GM18909 (cell line): ENCODE measurements at regions not wholly inside any gene's neighbourhood (a gene's known extent, or its start where the extent isn't known, plus 50 kb on each side); places are given as distances from the start of the nearest gene placed in this dataset.
"Not testable (repeated sequence)": the region's sequence is repeated elsewhere in the genome, so short reads cannot be mapped to it uniquely, and the experiment has no call there.

Experiments
- ATAC-seq: cut with Tn5 transposase; IDR thresholded peaks from one replicate; pipeline ENCODE4 v1.9.1; 2021; ENCODE audit warnings: mild to moderate bottlenecking; ENCODE audit not compliant: unreplicated experiment, poor library complexity

DNA sequence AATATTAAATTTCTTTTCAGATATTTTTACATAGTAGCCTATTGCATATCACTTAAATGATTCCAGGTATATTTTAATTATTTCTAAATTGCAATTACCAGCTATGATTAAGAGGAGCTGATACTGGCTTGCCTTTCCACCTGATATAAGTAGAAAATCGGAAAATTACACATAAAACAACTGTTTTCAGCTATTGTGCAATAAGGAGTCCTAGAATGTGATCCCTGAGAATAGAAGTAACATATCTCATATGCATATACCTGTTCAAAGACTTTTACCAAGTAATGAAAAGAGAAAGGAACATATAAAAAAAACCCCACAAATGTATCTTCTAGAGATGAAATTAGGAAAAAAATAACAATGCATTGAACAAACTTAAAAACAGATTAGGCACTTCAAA, 1354.6 kb upstream of the PCDH9 start:
- ATAC-seq = no peak

DNA sequence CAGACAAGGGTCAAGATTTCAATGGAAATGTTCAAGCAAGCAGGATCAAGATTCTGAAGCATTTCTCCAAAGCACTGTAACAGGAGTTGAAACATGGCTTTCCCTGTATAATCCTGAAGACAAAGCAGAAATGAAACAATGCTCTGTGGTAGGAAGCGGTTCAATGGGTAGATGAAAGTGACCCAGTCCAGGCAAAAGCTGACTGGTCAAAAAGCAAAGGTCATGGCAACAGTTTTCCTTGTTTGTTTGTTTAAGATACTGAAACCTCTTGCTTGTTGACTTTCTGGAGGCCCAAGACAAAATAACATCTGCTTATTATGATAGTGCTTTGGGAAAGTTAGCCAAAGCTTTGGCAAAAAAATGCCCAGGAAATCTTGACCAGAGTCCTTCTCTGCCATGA, 1343.9 kb upstream of the PCDH9 start:
- ATAC-seq = no peak

DNA sequence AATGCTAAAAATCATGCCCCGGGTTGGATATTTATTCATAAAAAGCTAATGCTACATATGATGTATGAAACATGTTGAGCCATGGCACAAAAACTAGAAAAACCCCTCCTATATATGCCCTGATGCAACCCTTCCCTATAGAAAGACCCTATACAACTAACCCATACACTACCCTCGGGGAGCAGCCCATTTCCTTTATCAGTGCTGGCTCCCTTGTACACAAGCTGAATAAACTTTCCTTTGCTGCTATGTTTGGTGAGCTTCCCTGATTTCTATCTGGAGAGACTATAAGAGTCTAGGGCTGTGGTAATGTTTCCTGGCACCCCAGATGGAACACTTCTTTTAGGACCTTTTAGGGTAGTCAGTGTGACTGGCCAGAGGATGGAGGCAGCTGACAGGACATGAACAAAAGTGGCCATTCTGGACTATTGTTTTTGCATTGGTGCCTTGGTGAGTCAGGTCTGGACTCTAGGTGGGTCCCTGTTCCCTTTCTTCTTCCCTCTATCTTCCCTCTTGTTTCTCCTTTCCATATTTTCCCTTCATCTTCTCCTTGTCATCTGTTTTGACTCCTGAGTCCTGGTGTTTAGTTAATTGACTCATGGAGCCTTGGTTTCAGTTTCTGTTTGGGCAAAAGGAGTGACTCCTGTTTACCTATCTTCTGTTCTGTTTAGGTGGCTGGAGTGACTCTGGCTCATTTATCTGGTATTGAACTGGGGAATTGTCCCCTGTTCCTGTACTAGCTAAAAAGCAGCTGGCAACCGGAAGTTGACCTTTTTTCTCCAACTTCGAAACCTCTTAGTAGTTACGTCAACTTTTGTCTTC, 1321.8 kb upstream of the PCDH9 start:
- no peak for ATAC-seq

DNA sequence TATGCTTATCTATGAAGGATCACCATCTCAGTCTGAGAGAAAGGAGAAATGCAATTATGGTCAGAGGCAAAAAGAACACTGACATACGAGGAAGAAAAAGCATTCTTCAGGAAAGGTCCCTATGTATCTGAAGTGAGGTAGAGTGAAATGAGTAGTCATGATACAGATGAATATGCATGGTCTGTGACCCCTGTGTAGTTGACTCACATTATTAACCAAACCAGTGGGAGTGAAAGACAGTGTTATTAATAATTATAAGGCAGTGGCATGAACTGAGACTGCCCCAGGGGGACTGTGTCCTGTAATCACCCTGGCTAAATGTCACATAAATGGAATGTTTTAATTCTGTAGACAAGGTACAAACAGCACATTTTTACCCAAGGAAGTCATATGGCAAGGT, 1320.2 kb upstream of the PCDH9 start:
- ATAC-seq = no peak

DNA sequence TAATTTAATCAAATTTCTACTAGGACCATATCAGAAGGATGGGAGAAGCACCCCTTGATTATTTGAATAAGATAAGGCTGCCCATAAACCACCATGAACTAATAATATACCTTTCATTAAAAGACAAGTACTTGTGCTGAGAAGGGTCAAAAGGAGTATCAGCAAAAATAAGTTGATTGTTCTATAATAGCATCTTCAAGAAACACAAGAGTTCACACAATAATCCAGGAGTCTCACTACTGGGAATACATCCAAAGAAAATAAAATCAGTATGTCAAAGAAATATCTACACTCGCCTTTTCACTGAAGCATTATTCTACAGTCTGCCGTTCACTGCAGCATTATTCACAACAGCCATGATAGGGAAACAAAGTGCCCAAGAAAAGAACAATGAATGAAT, 1310.1 kb upstream of the PCDH9 start:
- no peak for ATAC-seq

DNA sequence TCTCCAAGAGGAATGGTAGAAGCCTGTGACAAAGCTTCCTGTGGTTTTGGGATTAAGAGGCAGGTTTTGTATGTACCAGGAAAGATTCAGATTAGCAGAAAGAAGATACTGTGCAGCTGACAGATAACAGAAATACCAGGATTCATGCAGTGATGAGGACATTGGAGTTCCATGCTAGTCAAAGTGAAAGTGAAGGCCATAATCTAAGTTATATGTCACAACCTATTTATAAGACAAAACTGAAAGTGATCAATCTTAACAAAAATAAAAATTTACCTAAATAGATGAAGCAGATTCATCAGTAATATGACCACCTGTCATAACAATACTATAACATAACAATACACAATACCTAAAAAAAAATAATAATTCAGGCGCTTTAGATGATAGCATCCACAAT, 1305.2 kb upstream of the PCDH9 start:
- no peak for ATAC-seq

DNA sequence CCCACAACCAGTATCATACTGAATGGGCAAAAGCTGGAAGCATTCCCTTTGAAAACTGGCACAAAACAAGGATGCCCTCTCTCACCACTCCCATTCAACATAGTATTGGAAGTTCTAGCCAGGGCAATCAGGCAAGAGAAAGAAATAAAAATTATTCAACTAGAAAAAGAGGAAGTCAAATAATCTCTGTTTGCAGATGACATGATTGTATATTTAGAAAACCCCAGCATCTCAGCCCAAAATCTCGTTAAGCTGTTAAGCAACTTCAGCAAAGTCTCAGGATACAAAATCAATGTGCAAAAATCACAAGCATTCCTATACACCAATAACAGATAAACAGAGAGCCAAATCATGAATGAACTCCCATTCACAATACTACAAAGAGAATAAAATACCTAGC, 1297.0 kb upstream of the PCDH9 start:
- ATAC-seq = not testable (repeated sequence)

DNA sequence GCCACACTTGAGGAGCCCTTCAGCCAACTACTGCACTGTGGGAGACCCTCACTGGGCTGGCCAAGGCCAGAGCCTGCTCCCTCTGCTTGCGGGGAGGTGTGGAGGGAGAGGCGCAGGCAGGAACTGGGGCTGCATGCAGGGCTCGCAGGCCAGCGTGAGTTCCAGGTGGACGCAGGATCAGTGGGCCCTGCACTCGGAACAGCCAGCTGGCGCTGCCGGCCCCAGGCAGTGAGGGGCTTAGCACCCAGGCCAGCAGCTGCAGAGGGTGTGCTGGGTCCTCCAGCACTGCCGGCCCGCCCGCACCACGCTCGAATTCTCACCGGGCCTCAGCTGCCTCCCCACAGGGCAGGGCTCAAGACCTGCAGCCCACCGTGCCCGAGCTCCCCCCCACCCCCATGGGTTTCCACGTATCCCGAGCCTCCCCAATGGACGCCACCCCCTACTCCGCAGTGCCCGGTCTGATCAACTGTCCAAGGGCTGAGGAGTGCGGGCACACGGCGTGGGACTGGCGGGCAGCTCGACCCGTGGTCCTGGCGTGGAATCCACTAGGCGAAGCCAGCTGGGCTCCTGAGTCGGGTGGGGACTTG, 1293.8 kb upstream of the PCDH9 start:
- no peak for ATAC-seq

DNA sequence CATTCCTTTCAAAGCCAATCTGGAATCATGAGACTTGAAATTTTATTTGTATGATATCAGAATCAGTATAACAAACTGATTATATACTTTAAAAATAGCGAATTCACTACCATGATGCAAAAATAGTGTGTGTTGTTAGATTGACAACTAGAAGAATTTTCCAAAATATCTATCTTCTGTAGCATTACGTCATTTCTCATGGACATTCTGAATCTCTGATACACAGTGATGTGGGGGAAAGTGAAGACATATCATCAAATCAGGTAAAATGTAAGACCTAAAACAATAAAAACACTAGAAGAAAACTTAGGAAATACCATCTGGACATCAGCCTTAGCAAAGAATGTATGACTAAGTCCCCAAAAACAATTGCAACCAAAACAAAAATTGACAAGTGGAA, 1292.0 kb upstream of the PCDH9 start:
- ATAC-seq = no peak

DNA sequence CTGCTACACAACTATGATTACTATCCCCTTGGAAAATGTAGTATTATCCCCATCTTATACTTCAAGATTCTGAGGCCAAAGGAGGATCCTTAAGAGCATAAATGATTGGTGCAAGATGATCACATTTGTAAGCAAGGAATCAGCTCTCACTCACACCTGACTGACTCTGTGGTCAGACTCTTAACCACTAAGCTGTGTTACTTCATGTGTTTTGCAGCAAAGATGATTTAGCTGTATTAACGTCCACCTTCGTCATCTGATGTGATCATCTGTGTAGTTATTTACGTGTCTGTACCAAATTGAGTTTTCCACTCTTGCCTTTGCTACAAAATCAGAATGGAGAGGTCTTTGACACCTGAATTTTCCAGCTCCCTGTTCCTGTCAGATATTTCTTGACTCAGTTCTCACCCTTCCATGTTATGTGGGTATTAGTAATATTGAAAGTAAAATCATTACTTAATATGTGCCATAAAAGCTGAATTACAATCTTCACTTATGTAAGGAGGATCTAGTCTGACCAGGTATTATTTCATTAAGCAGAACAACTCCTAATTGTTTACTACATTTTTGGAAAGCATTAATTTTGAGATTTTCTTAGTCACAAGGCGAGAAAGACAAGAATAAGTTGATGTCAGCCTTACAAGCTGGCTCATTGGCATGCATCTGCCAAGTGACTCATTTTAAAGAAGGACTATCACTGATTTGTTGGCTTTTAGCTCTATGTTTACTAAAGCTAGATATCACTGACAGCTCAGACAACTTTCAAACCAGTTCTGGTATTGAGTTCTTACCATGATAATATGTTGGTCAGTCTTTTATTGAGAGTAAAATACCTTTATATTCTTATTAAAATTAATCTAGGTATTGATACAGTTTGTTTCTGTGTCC, 1279.8 kb upstream of the PCDH9 start:
- ATAC-seq = no peak

DNA sequence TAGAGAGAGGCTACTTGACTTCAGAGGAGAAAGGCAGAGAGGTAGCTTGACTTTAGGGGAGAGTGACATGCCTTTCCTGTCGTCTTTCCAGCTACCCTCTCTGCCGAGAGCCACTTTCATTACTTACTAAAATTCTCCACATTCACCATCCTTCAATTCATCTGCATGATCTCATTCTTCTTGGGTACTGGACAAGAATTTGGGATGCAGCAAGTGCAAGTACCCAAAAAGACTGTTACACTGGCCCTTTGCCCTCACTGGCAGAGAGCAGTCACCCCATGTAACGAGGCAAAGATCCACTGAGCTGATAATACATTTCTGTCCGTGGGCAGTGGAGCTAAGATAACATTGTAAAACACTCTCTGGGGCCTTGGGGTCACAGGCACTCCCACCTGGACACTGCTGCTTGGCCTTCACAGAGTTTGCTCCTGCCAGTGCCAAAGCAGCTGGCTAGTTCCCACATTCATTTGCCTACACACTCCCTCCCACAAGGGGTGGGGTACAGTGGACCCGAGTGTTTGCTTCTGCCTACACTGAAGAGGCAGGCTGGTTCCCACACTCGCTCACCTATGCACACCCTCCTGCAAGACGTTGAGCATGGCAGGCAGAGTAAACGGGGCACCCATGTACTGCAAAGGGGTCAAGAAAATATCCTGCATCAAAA, 1276.9 kb upstream of the PCDH9 start:
- no peak for ATAC-seq

DNA sequence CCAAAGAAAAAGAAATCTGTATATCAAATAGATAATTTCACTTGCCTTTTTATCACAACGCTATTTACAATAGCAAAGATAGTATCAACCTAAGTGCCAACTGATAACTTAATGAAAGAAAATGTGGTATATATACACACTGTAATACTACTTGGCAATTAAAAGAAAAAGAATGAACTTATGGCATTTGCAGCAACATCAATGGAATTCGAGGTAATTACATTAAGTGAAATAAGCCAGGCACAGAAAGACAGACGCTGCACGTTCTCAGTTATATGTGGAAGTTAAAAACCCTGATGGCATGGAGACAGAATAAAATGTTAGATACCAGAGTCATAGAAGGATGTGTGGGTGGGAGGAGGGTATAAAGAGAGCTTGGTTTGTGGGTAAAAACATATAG, 1260.5 kb upstream of the PCDH9 start:
- no peak for ATAC-seq

DNA sequence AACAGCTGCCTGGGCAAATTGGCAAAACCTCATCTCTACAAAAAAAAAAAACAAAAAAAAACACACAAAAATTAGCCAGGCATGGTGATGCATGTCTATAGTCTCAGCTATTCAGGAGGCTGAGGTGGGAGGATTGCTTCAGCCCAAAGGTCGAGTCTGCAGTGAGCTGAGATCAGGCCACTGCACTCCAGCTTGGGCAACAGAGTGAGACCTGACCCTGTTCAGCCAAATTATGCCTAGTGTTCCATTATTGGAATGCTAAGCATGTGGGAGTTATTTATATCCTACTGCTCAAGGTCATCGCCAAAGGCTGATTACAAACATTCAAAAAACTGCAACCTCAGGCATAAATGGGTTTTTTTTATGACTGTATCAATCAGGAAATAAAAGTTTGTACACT, 1251.0 kb upstream of the PCDH9 start:
- ATAC-seq = no peak

DNA sequence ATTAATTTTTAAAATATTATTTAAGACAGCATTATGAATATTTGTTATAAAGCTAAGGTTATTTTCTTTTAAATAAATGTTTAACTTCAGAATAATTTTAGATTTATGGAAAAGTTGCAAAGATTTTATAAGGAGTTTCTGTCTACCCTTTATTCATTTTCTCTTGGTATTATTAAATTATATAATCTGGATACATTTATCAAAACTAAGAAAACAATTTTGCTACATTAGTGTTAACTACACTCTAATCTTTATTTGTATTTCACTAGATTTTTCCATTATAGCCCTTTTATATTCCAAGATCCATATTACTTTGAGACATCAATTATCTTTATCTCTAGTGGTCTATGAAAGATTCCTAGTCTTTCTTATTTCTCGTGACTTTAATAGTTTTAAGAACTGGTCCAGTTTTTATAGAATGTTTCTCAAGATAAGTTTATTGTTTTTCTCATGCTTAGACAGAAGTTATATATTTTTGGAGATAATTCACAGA, 1243.7 kb upstream of the PCDH9 start:
- no peak for ATAC-seq

DNA sequence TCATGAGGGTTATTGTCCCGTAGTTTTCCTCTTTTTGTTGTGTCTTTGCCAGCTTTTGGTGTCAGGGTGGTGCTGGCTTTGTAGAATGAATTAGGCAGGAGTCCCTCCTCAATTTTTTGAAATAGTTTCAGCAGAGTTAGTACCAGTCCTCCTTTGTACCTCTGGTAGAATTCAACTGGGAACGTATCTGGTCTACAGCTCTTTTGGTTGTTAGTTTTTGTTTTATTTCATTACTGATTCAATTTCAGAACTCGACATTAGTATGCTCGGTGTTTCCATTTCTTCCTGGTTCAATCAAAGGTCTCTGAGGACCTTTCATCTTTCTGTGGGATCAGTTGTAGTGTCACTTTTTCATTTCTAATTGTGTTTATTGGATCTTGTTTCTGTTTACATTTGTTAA, 1237.0 kb upstream of the PCDH9 start:
- no peak for ATAC-seq

DNA sequence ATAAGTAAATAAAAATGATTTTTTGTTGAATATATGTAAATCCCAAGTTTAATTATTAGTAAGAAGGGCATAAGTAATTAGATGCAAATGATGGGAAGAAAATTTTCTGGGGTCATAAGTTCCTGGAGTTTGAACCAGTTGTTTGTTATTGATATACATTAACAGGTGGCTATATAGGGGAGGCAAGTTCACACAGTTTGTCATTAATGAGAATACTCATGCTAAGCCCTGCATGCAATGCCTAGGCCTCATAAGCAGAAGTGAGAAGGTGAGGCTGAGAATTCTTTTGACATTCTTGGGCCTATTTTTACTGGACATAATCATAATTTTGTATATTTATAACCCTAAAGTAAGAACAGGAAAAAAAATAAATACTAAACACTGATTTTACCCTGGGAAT, 1210.7 kb upstream of the PCDH9 start:
- no peak for ATAC-seq

DNA sequence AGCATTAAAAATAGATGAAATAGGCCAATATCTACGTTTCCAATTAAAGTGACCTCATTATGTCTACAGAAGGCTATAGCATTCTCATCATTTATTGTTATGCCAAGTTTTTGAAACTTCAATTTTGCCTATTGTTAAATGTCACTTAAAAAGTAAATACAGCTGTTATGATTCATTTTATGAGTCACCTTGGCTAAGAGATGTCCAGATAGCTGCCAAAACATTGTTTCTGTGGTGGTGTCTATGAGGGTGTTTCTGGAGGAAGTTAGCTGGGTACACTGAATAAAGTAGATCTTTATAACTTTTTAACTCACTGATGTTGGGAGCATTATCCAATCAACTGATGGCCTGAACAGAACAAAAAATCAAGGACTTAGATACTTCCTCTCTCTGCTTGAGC, 1209.7 kb upstream of the PCDH9 start:
- ATAC-seq = no peak

DNA sequence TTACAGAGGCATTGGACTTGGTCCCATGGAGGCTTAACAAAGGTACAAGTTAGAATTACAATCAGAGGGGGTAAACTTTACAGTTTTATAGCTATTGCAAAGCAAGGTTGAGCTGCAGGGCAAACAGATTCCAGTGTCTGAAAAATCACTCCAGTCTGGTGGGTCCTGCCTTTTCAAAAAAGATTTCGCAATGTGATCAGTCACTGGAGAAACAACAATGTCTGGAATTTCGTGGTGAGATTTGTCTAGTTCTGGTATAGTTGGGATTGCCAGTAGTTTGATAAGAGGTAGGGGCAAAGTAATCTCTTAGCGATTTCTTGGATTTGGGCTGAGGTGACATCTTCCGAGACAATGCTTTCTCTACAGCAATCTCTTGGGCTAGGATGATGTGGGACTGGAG, 1198.2 kb upstream of the PCDH9 start:
- ATAC-seq = no peak

DNA sequence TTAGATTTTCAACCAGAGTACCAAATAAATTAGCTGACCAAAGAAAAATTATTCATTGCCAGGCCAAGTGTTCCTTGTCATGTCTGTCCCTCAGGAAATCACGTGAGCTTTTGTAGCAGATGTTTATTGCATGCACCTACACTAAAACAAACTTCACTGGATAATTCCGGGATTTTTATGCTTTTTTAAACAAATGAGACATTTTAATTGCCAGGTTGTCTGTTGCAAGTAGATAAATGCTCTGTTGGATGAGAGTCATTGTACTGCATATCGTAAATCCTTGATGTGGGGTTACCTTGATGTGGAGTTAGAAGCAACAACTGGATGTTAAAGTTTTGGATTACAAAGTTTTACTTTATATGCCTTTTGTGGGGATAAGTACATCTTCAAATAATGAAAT, 1187.7 kb upstream of the PCDH9 start:
- ATAC-seq = no peak

DNA sequence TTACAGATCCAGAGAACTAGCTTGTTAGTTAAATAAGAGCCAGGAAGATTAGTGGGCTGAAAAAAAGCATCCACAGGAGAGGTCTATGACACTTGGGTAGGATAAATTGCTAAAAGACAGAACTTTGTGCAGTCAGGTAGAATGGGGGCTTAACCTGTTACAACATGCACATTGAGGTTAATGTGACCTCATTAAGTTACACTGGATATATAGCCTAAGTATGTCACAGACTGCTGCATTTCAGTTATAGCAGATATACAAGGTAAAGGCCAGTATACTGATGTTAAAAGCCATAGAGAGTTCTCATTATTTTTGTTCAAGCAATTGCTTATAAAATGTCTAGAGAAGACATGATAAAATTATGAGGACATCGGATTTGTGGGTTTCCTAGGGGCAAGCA, 1179.9 kb upstream of the PCDH9 start:
- no peak for ATAC-seq

DNA sequence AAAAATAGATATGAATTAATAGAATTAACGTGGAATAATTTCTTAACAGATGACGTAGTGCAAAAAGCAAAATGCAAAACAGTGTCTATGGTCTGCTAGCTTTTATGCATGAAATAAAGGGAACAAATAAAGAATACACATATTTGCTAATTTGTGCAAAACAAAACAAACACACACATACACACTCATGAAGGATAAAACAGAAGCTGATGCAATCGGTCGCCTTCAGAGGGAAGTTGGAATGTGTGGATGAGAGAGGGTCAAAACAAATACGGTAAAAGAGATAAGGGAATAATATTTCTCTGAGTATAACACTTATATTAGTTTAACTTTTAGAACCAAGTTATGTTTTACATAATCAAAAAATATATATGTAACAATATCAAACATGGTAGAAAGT, 1160.9 kb upstream of the PCDH9 start:
- no peak for ATAC-seq
